HL-60 (cell line): ENCODE measurements at regions not wholly inside any gene's neighbourhood (a gene's known extent, or its start where the extent isn't known, plus 50 kb on each side); places are given as distances from the start of the nearest gene placed in this dataset.

Experiments
- GABPA ChIP-seq: IDR thresholded peaks from 2 replicates; pipeline ENCODE4 v1.6.1; 2012; ENCODE audit warnings: low read depth
- POLR2AphosphoS5 ChIP-seq: IDR thresholded peaks from 2 replicates; pipeline ENCODE4 v1.6.1; 2012; ENCODE audit warnings: low read depth
- TF ChIP-seq, protein P1 (sequence below): IDR thresholded peaks from one replicate; pipeline ENCODE4 v1.5.1; 2011; ENCODE audit warnings: low read length, control low read depth, inconsistent platforms; ENCODE audit not compliant: insufficient read depth
- TF ChIP-seq, protein P2 (sequence below): IDR thresholded peaks from 2 replicates; pipeline ENCODE4 v1.6.1; 2012; ENCODE audit warnings: low read depth; ENCODE audit not compliant: insufficient replicate concordance

DNA sequence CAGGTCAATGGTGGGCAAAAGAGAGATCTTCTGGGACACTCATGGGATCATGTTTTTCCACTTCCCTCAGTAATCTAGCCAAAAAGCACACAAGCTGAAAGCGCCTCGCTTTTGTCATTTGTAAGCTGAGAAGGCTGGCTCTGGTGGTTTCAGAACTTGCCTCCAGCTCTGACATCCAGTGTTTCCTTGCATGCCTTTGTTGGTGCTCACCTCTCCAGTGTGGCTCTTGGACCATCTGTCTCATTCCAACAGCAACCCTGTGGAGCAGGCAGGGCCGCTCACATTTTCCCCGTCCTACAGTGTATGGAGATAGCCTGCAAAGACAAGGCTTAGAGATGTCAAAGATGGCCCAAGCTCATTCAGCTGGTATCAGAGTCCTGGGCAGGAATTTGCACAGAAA lies 160.8 kb upstream of the KLF4 start:
- TF ChIP-seq, protein P1, sequence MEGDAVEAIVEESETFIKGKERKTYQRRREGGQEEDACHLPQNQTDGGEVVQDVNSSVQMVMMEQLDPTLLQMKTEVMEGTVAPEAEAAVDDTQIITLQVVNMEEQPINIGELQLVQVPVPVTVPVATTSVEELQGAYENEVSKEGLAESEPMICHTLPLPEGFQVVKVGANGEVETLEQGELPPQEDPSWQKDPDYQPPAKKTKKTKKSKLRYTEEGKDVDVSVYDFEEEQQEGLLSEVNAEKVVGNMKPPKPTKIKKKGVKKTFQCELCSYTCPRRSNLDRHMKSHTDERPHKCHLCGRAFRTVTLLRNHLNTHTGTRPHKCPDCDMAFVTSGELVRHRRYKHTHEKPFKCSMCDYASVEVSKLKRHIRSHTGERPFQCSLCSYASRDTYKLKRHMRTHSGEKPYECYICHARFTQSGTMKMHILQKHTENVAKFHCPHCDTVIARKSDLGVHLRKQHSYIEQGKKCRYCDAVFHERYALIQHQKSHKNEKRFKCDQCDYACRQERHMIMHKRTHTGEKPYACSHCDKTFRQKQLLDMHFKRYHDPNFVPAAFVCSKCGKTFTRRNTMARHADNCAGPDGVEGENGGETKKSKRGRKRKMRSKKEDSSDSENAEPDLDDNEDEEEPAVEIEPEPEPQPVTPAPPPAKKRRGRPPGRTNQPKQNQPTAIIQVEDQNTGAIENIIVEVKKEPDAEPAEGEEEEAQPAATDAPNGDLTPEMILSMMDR: no peak
- TF ChIP-seq, protein P2, sequence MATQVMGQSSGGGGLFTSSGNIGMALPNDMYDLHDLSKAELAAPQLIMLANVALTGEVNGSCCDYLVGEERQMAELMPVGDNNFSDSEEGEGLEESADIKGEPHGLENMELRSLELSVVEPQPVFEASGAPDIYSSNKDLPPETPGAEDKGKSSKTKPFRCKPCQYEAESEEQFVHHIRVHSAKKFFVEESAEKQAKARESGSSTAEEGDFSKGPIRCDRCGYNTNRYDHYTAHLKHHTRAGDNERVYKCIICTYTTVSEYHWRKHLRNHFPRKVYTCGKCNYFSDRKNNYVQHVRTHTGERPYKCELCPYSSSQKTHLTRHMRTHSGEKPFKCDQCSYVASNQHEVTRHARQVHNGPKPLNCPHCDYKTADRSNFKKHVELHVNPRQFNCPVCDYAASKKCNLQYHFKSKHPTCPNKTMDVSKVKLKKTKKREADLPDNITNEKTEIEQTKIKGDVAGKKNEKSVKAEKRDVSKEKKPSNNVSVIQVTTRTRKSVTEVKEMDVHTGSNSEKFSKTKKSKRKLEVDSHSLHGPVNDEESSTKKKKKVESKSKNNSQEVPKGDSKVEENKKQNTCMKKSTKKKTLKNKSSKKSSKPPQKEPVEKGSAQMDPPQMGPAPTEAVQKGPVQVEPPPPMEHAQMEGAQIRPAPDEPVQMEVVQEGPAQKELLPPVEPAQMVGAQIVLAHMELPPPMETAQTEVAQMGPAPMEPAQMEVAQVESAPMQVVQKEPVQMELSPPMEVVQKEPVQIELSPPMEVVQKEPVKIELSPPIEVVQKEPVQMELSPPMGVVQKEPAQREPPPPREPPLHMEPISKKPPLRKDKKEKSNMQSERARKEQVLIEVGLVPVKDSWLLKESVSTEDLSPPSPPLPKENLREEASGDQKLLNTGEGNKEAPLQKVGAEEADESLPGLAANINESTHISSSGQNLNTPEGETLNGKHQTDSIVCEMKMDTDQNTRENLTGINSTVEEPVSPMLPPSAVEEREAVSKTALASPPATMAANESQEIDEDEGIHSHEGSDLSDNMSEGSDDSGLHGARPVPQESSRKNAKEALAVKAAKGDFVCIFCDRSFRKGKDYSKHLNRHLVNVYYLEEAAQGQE: no peak
- no peak for TF ChIP-seq GABPA
- TF ChIP-seq POLR2AphosphoS5: no peak
